SK-N-MC (cell line): ENCODE measurements at regions not wholly inside any gene's neighbourhood (a gene's known extent, or its start where the extent isn't known, plus 50 kb on each side); places are given as distances from the start of the nearest gene placed in this dataset.

Experiments used
- EZH2 ChIP-seq: fragments of 200-600 bp; sonication (generic); IDR thresholded peaks from one replicate; pipeline ENCODE4 v1.6.1; 2017; ENCODE audit warnings: antibody characterized with exemption
- POLR2AphosphoS5 ChIP-seq: IDR thresholded peaks from 2 replicates; pipeline ENCODE4 v1.6.1; 2012; ENCODE audit warnings: mild to moderate bottlenecking, low read depth, low read length, borderline replicate concordance

DNA sequence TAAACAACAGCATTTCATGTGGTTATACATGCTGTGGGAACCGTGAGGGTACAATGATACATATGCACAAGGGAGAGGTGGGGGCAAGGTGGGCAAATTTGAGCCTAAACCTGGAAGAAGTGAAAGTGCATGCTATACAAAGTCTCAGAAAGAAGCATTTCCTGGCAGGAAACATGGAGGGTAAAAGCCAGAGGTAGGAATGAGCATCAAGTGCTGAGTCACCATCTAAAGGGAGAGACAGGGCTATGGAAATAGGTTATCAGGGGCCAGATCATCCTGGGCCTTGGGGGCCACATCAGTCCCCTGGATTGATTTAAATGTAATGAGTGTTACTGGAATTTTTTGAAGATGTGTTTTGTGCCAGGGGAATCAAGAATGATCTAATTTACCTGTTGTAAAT is 60.1 kb upstream of the DAB1 start:
- TF ChIP-seq EZH2 (no peak), POLR2AphosphoS5 (no peak)
